SK-N-SH treated with all-trans-retinoic acid at 6 μM for 48 hours (cell line): ENCODE measurements at regions not wholly inside any gene's neighbourhood (a gene's known extent, or its start where the extent isn't known, plus 50 kb on each side); places are given as distances from the start of the nearest gene placed in this dataset.

ENCODE experiments used
- ISL1 ChIP-seq: fragments of 250-450 bp; sonication (Bioruptor Pico); IDR thresholded peaks from 2 replicates; pipeline ENCODE4 v2.1.2; 2022; ENCODE audit warnings: mild to moderate bottlenecking, moderate library complexity
- PATZ1 ChIP-seq: fragments of 250-450 bp; sonication (Bioruptor Pico); IDR thresholded peaks from 2 replicates; pipeline ENCODE4 v1.8.0; 2020; ENCODE audit warnings: mild to moderate bottlenecking, moderate library complexity, borderline replicate concordance
- RARB ChIP-seq: fragments of 250-450 bp; sonication (Bioruptor Pico); IDR thresholded peaks from 2 replicates; pipeline ENCODE4 v1.8.0; 2021; ENCODE audit warnings: mild to moderate bottlenecking, moderate library complexity
- TOX ChIP-seq: fragments of 250-450 bp; sonication (Bioruptor Pico); IDR thresholded peaks from 2 replicates; pipeline ENCODE4 v1.8.0; 2021; ENCODE audit warnings: mild to moderate bottlenecking, moderate library complexity, borderline replicate concordance
- ZFP30 ChIP-seq: fragments of 450-650 bp; formaldehyde crosslinking; IDR thresholded peaks from 2 replicates; pipeline ENCODE4 v1.5.0; 2022; ENCODE audit warnings: mild to moderate bottlenecking, moderate library complexity
- ZNF565 ChIP-seq: fragments of 450-650 bp; formaldehyde crosslinking; conservative IDR thresholded peaks from 2 replicates; pipeline ENCODE4 v1.5.0; 2020; ENCODE audit warnings: low read depth, mild to moderate bottlenecking, moderate library complexity
- TF ChIP-seq, protein P1 (sequence below): fragments of 250-450 bp; sonication (Bioruptor Pico); IDR thresholded peaks from 2 replicates; pipeline ENCODE4 v1.8.0; 2021; ENCODE audit warnings: low read depth, mild to moderate bottlenecking, moderate library complexity, borderline replicate concordance
- TF ChIP-seq, protein P2 (sequence below): fragments of 250-450 bp; sonication (Bioruptor Pico); IDR thresholded peaks from 2 replicates; pipeline ENCODE4 v1.5.1; 2021; ENCODE audit warnings: mild to moderate bottlenecking, moderate library complexity

- TF ChIP-seq ZNF565, result no peak
- TF ChIP-seq RARB (CRISPR knock-in tag), result no peak
- TF ChIP-seq, protein P1, sequence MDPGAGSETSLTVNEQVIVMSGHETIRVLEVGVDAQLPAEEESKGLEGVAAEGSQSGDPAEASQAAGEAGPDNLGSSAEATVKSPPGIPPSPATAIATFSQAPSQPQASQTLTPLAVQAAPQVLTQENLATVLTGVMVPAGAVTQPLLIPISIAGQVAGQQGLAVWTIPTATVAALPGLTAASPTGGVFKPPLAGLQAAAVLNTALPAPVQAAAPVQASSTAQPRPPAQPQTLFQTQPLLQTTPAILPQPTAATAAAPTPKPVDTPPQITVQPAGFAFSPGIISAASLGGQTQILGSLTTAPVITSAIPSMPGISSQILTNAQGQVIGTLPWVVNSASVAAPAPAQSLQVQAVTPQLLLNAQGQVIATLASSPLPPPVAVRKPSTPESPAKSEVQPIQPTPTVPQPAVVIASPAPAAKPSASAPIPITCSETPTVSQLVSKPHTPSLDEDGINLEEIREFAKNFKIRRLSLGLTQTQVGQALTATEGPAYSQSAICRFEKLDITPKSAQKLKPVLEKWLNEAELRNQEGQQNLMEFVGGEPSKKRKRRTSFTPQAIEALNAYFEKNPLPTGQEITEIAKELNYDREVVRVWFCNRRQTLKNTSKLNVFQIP (CRISPR knock-in tag), result no peak
- no peak for TF ChIP-seq ZFP30
- TF ChIP-seq ISL1 (CRISPR knock-in tag), result peak; percentile 9; the same call in 1 of the 2 replicates
- TF ChIP-seq PATZ1 (CRISPR knock-in tag), result no peak
- TF ChIP-seq TOX (CRISPR knock-in tag), result no peak
- TF ChIP-seq, protein P2, sequence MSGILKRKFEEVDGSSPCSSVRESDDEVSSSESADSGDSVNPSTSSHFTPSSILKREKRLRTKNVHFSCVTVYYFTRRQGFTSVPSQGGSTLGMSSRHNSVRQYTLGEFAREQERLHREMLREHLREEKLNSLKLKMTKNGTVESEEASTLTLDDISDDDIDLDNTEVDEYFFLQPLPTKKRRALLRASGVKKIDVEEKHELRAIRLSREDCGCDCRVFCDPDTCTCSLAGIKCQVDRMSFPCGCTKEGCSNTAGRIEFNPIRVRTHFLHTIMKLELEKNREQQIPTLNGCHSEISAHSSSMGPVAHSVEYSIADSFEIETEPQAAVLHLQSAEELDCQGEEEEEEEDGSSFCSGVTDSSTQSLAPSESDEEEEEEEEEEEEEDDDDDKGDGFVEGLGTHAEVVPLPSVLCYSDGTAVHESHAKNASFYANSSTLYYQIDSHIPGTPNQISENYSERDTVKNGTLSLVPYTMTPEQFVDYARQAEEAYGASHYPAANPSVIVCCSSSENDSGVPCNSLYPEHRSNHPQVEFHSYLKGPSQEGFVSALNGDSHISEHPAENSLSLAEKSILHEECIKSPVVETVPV (CRISPR knock-in tag), result no peak
Measured at GRCh38 chr7:18356191-18356645, 139.3 kb upstream of the HDAC9 start.
